Fibroblast of lung (primary cell): ENCODE measurements at regions not wholly inside any gene's neighbourhood (a gene's known extent, or its start where the extent isn't known, plus 50 kb on each side); places are given as distances from the start of the nearest gene placed in this dataset.

Experiments used
- CTCF ChIP-seq, 2 donors: IDR thresholded peaks in 1 of 2; conservative IDR thresholded peaks in 1 of 2; 1 replicate in 1 of 2; 2 replicates in 1 of 2; pipeline ENCODE4 v1.5.1; 2011 to 2012; ENCODE audit warnings: low read length in 2 of 2, control low read depth in 1 of 2, inconsistent platforms in 1 of 2, low read depth in 1 of 2, mild to moderate bottlenecking in 1 of 2
- EZH2 ChIP-seq: IDR thresholded peaks from 2 replicates; pipeline ENCODE4 v1.5.1; 2012; ENCODE audit warnings: low read length, control low read depth, mild to moderate bottlenecking; ENCODE audit errors: missing control alignments

GRCh38 chrY:19148783-19149182, 375.2 kb upstream of the HSFY2 start:
- TF ChIP-seq CTCF (conservative IDR thresholded peaks at IDR 0.05 in 1 of 2, IDR thresholded peaks at IDR 0.05 in 1 of 2; ENCODE audit: low read depth in 1 of 2, low read length in 2 of 2) (no peak), EZH2 (no peak)
